Colon (tissue), 2 donors: ENCODE measurements at regions not wholly inside any gene's neighbourhood (a gene's known extent, or its start where the extent isn't known, plus 50 kb on each side); places are given as distances from the start of the nearest gene placed in this dataset.
"Not testable (repeated sequence)": the region's sequence is repeated elsewhere in the genome, so short reads cannot be mapped to it uniquely, and the experiment has no call there.

Experiments used
- FAIRE-seq: peaks from 2 replicates; lab custom pipeline; 2012; peaks lifted over from hg19 to GRCh38; lab: Jason Lieb, UNC
- donor health status: control.
- donor health status: control.

DNA sequence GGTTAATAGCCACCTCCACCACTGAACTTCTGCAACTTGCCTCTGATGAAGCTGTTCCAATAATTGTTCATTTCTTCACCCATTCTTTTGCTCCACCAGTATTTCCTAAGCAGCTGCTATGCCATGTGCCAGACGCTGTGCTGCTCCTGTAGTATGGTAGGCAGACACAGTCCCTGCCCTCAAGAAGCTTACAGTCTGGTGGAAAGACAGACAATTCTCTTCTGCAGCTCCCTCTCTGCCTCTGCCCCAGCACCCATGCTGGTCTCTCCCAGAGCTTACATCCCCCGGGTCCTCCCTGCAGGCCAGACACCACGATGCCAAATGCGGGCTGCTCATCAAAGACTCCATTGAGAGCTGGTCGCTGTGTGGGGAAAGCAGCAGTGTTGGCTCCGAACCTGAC, 111.6 kb upstream of the ESRRB start:
- no peak for FAIRE-seq

GRCh38 chr14:76267322-76268046, 108.5 kb upstream of the ESRRB start:
- FAIRE-seq: no peak

DNA sequence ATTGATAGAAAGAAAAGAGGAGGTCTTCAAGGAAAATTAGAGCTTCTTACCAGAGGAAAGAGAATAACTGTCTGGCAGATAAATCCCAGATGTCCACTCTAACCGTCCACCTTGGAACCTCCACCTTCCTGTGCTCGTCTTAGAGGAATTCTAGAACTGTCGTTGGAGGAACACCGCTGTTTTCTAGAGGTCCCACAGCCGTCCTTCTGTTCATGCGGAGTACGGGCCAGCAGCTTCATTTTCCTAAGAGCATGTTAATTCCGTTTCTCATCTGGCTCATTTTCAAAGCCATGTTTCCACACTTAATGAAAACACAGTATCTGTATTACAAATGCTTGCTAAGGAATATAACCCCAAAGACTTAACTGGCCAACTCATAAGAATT, 107.9 kb upstream of the ESRRB start:
- FAIRE-seq: no peak

- no peak for FAIRE-seq
Observed at GRCh38 chr14:76268700-76269099, 107.2 kb upstream of the ESRRB start.

GRCh38 chr14:76271041-76271755, 104.7 kb upstream of the ESRRB start:
- FAIRE-seq: no peak

DNA sequence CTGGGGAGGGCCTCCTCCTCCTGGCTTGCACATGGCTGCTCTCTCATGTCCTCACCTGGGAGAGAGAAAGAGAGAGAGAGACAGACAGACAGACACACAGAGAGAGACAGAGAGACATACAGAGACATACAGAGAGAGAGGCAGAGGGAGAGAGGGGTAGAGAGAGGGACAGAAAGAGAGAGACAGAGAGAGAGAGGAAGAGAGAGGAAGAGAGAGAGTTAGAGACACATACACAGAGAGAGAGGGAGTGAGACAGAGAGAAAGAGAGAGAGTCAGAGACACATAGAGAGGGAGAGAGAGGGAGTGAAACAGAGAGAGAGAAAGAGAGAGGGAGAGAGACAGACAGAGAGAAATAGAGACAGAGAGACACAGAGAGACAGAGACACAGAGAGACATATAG, 103.6 kb upstream of the ESRRB start:
- FAIRE-seq: no peak

- FAIRE-seq: no peak
Observed at GRCh38 chr14:76272774-76273173, 103.2 kb upstream of the ESRRB start.

DNA sequence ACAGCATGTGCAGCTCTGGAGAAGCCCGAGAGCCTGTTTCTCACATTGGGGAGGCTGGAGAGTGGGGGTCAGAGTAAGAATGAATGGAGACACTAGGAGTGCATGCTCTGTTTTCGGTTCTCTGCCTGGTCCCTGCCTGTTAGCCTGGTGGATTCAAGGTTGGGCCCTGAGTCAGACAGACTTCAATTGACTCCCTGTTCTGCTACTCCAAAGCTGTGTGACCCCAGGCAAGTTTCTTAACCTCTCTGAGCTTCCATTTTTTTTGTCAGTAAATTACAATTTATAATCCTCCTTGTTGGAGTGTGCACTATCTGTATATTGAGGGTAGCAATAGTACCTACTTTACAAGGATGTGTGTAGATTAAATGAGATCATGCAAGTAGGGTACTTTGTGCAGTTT, 102.6 kb upstream of the ESRRB start:
- no peak for FAIRE-seq

DNA sequence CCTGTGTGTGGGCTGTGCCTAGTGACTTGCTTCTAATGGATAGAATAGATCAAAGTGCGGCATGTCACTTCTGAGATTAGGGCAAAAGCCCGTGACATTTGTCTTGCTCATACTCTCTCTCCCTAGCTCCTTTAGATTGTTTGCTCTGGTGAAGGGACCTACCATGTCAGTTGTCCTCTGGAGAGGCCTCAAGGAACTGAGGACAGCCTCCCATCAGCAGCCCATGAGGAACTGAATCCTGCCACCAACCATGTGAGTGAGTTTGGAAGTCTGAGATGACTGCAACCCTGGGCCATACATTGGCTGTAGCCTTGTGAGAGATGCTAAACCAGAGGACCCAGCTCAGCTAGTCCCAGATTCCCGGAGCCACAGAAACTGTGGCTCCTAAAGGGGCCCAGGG, 101.6 kb upstream of the ESRRB start:
- no peak for FAIRE-seq

GRCh38 chr14:76277586-76278130, 98.3 kb upstream of the ESRRB start:
- FAIRE-seq: no peak

DNA sequence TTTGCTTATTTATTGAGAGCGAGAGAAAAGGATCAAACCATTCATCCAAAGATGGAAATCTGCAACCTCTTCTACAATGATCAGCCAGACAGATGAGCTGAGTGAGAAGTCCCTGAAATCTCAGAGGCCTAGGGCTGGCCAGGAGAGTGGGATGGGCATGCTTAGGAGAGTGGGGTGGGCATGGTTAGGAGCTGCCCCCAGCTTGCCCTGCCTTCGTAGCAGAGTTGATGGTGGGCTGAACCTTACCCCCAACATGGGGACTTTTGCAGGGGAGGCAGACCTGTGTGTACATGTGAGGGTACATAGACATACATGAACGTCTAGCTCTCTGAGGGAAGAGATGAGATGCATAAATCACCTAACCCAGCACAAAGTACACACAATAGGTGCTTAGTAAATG, 95.7 kb upstream of the ESRRB start:
- FAIRE-seq: no peak

GRCh38 chr14:76282581-76282980, 93.4 kb upstream of the ESRRB start:
- no peak for FAIRE-seq

DNA sequence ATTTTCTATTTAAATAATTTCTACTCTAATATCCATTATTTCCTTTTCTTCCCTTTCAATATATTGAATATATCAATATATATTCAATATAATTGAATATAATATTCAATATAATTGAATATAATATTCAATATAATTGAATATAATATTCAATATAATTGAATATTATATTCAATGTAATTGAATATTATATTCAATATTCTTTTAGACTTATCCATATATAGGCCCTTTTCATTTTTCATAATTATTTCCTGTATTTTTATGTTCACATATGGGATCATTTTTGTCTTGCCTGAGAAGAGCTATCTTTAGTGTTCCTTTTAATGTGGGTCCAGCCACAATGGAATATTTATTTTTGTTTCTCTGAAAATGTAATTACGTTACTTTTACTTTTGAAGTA, 88.9 kb upstream of the ESRRB start:
- peak; percentile 88 for FAIRE-seq

- FAIRE-seq: no peak
Observed at GRCh38 chr14:76289276-76289675, 86.7 kb upstream of the ESRRB start.

- no peak for FAIRE-seq
Observed at GRCh38 chr14:76292561-76292960, 83.4 kb upstream of the ESRRB start.

DNA sequence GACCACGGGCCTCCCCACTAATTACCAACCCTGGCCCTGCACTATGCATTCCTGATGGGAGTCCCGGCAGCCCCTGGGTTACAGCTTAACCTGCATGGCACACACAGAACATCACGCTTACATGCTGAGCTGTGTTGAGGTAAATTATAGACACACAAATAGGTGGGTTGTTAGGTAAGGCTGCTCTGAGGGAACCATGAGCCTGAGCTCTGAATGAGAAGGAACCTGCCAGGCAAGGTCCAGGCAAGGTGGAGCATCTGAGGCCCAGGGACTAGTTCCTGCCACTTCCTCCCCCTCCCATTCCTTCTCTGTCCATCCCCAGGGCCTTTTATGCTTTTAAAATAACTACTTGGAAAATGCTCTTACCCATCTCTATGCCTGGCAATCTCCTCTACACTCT, 82.7 kb upstream of the ESRRB start:
- no peak for FAIRE-seq

DNA sequence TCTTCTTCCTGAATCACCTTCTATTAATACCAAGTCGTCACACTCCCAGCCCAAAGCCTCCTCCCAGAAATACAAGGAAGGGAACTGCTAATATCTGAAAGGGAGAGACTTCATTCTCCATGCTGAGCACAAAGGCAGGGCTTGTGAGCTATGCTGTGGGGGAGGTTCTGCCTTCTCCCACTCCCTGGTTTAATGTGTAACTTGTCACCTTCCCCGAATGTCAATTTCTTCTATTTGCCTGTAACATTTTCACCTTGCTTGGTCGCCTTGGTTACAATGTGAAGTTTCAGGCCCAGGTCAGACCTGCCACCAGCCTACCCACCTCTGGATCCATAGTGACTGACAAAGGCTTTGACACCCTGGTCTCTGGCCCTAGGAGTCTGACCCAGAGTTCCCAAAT, 82.0 kb upstream of the ESRRB start:
- FAIRE-seq: no peak

DNA sequence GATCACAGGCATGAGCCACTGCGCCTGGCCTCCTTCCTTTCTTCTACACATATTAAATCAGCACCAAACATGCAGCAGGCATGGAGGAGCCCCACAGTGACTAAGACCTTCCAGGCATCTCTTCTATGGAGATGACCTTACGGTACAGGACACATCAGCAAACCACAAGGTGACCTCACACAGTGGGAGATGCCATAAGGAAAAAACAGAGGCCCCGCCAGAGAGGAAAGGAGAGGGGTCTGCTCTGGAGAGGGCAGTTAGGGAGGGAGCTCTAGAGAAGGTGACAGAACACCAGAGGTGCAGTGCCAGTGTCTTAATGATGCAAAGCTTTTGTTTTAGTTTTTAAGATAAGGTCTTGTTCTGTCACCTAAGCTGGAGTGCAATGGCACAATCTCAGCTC, 81.1 kb upstream of the ESRRB start:
- FAIRE-seq: no peak

- no peak for FAIRE-seq
Observed at GRCh38 chr14:76298896-76299295, 77.0 kb upstream of the ESRRB start.

DNA sequence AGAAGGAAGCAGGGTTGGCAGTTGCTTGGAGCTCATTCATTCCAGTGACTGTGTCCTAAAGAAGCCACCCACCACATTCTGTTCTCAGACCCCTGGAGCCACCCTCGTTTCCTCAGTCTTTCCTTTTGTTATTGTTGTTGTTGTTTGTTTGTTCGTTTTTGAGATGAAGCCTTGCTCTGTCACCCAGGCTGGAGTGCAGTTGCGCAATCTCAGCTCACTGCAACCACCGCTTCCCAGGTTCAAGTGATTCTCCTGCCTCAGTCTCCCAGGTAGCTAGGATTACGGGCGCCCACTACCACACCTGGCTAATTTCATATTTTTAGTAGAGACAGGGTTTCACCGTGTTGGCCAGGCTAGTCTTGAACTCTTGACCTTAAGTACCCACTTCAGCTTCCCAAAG, 72.7 kb upstream of the ESRRB start:
- not testable (repeated sequence) for FAIRE-seq

- FAIRE-seq: no peak
Observed at GRCh38 chr14:76304536-76305267, 71.2 kb upstream of the ESRRB start.

DNA sequence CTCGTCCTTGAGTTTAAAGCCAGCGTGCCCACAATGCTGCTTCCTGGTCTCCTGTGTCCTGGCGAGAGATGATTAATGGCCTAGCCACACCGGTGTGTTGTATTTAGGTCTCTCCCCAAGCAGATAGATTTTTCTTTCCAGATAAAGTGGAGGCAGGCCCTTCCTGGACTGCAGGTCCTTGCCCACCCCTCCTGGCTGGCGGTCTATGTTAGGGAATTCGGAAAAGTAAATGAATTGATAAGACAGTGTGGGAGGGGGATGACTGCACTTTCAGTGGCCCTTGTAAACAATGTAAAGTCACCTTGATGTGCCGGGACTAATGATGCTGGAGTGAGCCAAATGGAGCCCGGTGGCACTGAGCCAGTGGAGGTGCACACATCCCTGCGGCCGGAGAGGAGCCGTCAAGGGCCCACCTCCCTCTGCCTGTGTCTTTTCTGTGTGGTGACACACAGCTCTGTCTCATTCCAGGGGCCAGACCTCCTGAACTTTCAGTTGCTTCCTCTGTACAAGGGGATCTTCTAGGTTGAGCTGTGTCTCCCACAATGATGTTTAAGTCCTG, 70.6 kb upstream of the ESRRB start:
- no peak for FAIRE-seq

GRCh38 chr14:76306131-76306530, 69.8 kb upstream of the ESRRB start:
- no peak for FAIRE-seq
